Suprapubic skin (tissue), 4 donors: ENCODE measurements at regions not wholly inside any gene's neighbourhood (a gene's known extent, or its start where the extent isn't known, plus 50 kb on each side); places are given as distances from the start of the nearest gene placed in this dataset.

Experiments
- DNase-seq, 2 donors: peaks; one replicate each; pipeline ENCODE4 v3.0.0-alpha.2; 2019; ENCODE audit warnings: low spot score in 2 of 2
- H3K27ac ChIP-seq: fragments of 200-600 bp; sonication (generic); one replicate; pipeline ENCODE4 v1.5.1; 2019
- H3K27me3 ChIP-seq: fragments of 200-600 bp; sonication (generic); one replicate; pipeline ENCODE4 v1.5.1; 2019
- H3K36me3 ChIP-seq: fragments of 200-600 bp; sonication (generic); one replicate; pipeline ENCODE4 v1.5.1; 2019
- H3K4me1 ChIP-seq: fragments of 200-600 bp; sonication (generic); one replicate; pipeline ENCODE4 v1.5.1; 2019
- H3K4me3 ChIP-seq: fragments of 200-600 bp; sonication (generic); one replicate; pipeline ENCODE4 v1.5.1; 2019; ENCODE audit warnings: mild to moderate bottlenecking
- H3K9me3 ChIP-seq: fragments of 200-600 bp; sonication (generic); one replicate; pipeline ENCODE4 v1.5.1; 2019
- EP300 ChIP-seq: sonication (generic); formaldehyde crosslinking; IDR thresholded peaks from one replicate; pipeline ENCODE4 v1.6.1; 2017; ENCODE audit warnings: antibody characterized with exemption
- POLR2A ChIP-seq, 2 donors: fragments of 450-650 bp; IDR thresholded peaks; one replicate each; pipeline ENCODE4 v1.6.1; 2017; ENCODE audit warnings: antibody characterized with exemption in 2 of 2, mild to moderate bottlenecking in 2 of 2, moderate library complexity in 2 of 2
- POLR2AphosphoS5 ChIP-seq, 3 donors: sonication (generic); formaldehyde crosslinking; IDR thresholded peaks; one replicate each; pipeline ENCODE4 v1.6.1; 2017; ENCODE audit warnings: antibody characterized with exemption in 3 of 3
- WGBS: methylation state at CpG from one replicate; pipeline ENCODE4 v1.1.5; 2018; 5-methylcytosine and 5-hydroxymethylcytosine counted together
- TF ChIP-seq, protein P1 (sequence below), 2 donors: fragments of 200-600 bp in 1 of 2; fragments of 450-650 bp in 1 of 2; sonication (generic) in 1 of 2; IDR thresholded peaks; one replicate each; pipeline ENCODE4 v1.5.1; 2016 to 2019; ENCODE audit warnings: antibody characterized with exemption in 2 of 2, mild to moderate bottlenecking in 1 of 2, moderate library complexity in 1 of 2

DNA sequence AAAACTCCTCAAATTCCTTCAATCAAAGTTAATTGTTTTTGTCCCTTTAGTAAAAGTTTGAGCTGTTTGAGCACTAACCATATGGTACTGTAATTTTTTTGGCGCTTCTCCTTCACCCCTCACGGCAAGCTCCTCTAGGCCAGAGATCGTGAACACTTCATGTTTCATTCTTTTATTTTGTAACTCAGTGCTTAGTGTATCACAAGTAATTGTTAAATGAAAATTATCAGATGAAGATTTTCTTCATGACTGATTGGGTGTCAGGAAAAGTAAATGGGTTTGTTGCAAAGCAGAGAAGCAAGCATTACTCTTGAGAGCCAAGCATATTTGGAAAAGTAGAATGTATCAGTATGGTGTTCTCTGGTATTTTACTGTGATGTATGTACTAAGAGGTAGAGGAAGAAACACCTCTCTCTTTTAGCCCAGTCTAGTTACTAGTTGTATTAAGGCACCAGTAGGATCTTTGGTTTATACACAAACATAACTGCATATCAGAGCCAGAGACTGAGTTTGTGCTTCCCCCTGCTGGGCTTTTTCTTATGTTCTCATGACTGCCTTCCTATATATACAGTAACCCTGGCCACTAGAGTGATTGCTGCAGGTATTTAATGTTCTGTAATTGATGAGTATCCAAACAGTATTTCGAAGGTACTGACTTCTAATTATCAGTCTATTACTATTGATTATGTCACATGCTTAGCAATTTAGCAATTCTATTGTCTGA, 202.3 kb upstream of the KLHL1 start:
- DNase-seq, result no peak
- 26% methylated on average over 4 of the region's 4 CpGs for WGBS

DNA sequence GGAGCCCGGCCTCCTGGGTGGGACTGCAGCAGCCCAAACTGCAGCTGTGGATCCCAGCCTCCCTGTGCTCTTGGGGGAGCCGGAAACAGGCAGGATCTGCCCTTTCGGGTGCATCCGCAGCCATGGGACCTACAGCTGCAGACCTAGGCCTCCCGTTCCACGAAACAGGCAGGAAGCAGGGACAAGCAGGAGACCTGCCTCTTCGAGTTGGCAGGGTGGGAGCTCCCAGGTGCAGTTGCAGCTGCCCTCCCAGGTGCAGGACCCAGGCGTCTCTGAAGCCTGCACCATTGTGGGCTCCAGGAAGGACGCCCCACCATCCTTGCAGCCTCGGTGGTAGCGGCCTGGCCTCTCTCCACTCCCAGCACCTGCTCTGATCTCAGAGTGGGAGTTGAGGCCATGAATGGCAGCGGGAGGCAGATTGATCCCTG, 189.0 kb upstream of the KLHL1 start:
- Histone ChIP-seq H3K4me1 (no peaks in the 10 kb centered on the region), H3K4me3 (no peak overlapping the region), H3K27ac (no peak overlapping the region), H3K9me3 (peaks cover 13% of the 10 kb centered on the region), H3K36me3 (no peaks in the 10 kb centered on the region), H3K27me3 (no peaks in the 10 kb centered on the region)
- peak in 1 of 2 donors; percentile 46 for DNase-seq
- WGBS, result 88% methylated on average over 4 of the region's 12 CpGs
- no peak for TF ChIP-seq POLR2AphosphoS5 (IDR thresholded peaks at IDR 0.05)
- TF ChIP-seq, protein P1, sequence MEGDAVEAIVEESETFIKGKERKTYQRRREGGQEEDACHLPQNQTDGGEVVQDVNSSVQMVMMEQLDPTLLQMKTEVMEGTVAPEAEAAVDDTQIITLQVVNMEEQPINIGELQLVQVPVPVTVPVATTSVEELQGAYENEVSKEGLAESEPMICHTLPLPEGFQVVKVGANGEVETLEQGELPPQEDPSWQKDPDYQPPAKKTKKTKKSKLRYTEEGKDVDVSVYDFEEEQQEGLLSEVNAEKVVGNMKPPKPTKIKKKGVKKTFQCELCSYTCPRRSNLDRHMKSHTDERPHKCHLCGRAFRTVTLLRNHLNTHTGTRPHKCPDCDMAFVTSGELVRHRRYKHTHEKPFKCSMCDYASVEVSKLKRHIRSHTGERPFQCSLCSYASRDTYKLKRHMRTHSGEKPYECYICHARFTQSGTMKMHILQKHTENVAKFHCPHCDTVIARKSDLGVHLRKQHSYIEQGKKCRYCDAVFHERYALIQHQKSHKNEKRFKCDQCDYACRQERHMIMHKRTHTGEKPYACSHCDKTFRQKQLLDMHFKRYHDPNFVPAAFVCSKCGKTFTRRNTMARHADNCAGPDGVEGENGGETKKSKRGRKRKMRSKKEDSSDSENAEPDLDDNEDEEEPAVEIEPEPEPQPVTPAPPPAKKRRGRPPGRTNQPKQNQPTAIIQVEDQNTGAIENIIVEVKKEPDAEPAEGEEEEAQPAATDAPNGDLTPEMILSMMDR (IDR thresholded peaks at IDR 0.05), result no peak
- TF ChIP-seq POLR2A (IDR thresholded peaks at IDR 0.05), result no peak
- no peak for TF ChIP-seq EP300

More for the DNA sequence above, 202.3 kb upstream of the KLHL1 start:
- H3K27ac ChIP-seq, result no peak overlapping the region
- H3K36me3 ChIP-seq, result no peaks in the 10 kb centered on the region
- H3K4me1 ChIP-seq, result no peaks in the 10 kb centered on the region
- H3K27me3 ChIP-seq, result no peaks in the 10 kb centered on the region
- no peaks in the 10 kb centered on the region for H3K9me3 ChIP-seq
- TF ChIP-seq POLR2AphosphoS5 (IDR thresholded peaks at IDR 0.05) (no peak), POLR2A (IDR thresholded peaks at IDR 0.05) (no peak), EP300 (no peak)
- TF ChIP-seq, protein P1 (IDR thresholded peaks at IDR 0.05), result no peak
- no peak overlapping the region for H3K4me3 ChIP-seq

DNA sequence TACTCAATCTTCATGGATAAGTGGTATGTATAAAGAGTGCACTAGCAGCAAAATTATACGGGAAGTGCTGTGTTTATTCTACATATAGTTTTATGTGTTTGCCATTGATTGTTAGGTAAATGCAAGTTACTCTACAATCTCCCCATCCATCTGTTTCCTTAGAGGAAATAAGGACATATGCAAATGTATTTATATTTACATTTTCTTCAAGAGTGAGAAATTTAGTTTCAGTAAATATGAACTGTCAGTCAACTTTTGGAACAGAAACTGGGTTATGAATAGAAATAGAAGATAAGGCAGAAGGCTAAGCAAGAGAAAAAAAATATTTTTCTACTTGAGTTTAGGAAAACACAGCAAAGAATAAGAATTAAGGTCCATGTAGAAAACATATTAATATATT, 176.1 kb upstream of the KLHL1 start:
- Histone ChIP-seq H3K36me3 (no peaks in the 10 kb centered on the region), H3K27me3 (no peaks in the 10 kb centered on the region), H3K27ac (no peak overlapping the region), H3K9me3 (no peaks in the 10 kb centered on the region), H3K4me3 (no peak overlapping the region), H3K4me1 (no peaks in the 10 kb centered on the region)
- no peak for DNase-seq
- TF ChIP-seq, protein P1 (IDR thresholded peaks at IDR 0.05), result no peak
- TF ChIP-seq POLR2A (IDR thresholded peaks at IDR 0.05) (no peak), POLR2AphosphoS5 (IDR thresholded peaks at IDR 0.05) (no peak), EP300 (no peak)
- WGBS, result 89% methylated on average over 1 of the region's 1 CpG

DNA sequence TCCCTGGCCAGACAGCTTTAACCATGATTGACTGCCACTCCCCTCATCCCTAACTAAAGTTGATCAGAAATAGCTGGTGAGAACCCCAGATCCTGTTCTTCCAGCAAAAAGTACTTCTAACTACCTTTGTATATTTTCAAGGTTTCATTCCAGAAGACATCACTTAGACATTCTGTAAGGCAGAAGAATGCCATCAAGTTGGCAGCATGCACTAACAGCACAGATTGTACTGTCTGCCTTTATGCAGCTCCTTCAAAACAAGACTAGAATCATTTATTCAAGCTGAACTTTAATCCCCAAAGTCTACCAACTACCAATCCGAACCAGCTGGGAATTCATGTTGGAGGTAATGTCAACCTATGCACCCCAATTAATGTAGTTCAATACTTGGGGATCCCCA, 167.6 kb upstream of the KLHL1 start:
- H3K4me3 ChIP-seq, result no peak overlapping the region
- TF ChIP-seq EP300 (no peak), POLR2AphosphoS5 (IDR thresholded peaks at IDR 0.05) (no peak), POLR2A (IDR thresholded peaks at IDR 0.05) (no peak)
- TF ChIP-seq, protein P1 (IDR thresholded peaks at IDR 0.05), result no peak
- H3K36me3 ChIP-seq, result no peaks in the 10 kb centered on the region
- H3K9me3 ChIP-seq, result no peaks in the 10 kb centered on the region
- no peaks in the 10 kb centered on the region for H3K27me3 ChIP-seq
- no peak overlapping the region for H3K27ac ChIP-seq
- WGBS, result 60% methylated on average over 1 of the region's 1 CpG
- H3K4me1 ChIP-seq, result no peaks in the 10 kb centered on the region
- no peak for DNase-seq

DNA sequence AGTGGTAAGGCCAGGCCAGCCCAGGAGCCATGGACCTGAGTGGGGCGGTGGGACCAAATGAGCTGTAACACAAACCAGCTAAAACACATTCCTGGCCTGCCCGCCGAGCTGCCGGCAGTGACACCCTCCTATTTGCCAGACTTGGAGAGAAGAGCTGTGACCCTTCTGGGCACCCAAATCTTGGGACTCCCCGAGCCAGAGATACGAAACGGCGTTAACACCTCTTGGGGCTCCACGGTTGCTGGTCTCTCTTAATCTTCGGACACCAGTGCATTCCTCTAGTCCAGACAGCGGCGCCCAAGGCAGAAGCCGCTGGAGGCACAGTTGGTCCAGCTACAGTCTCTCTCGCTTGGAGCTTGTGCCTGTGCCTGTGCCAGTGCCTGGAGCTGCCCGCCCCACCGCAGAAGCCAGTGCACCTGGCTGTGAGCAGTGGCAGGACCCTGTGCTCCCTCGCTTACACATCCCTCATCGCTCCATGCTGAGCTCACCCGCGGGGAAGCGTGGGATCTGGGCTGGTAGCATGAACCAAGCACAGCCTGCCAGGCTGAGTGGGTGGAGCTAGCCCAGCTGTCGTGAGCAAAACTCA, 147.2 kb upstream of the KLHL1 start:
- TF ChIP-seq POLR2A (IDR thresholded peaks at IDR 0.05) (no peak), EP300 (no peak), POLR2AphosphoS5 (IDR thresholded peaks at IDR 0.05) (no peak)
- TF ChIP-seq, protein P1 (IDR thresholded peaks at IDR 0.05), result no peak

More for the DNA sequence above, 147.2 kb upstream of the KLHL1 start:
- Histone ChIP-seq H3K27me3 (no peaks in the 10 kb centered on the region), H3K4me3 (no peak overlapping the region), H3K27ac (no peak overlapping the region), H3K9me3 (peaks cover 4% of the 10 kb centered on the region), H3K36me3 (no peaks in the 10 kb centered on the region), H3K4me1 (no peaks in the 10 kb centered on the region)
- 90% methylated on average over 18 of the region's 22 CpGs for WGBS
- DNase-seq, result no peak
